ENCODE measurements at regions not wholly inside any gene's neighbourhood (a gene's known extent, or its start where the extent isn't known, plus 50 kb on each side); places are given as distances from the start of the nearest gene placed in this dataset.

GRCh38 chr1:56019472-56019871 lies 559.9 kb downstream of the PLPP3 start:
- Histone ChIP-seq H3K79me1 (ENCODE audit: low read depth, low read length) (no peaks in the 10 kb centered on the region), H2BK120ac (replicated peaks; ENCODE audit: low read depth, low read length) (no peak overlapping the region), H3K79me2 (ENCODE audit: control insufficient read depth in 1 of 2, insufficient read depth in 2 of 2, low read length in 2 of 2) (no peaks in the 10 kb centered on the region), H3K4ac (replicated peaks; ENCODE audit: insufficient read length, low read depth, low read length) (no peak overlapping the region), H2BK15ac (ENCODE audit: low read length) (no peak overlapping the region), H2BK12ac (ENCODE audit: low read depth, low read length) (no peak overlapping the region), H3K14ac (ENCODE audit: insufficient read length) (no peak overlapping the region), H3K4me1 (replicated peaks in 1 of 4; ENCODE audit: control insufficient read depth in 3 of 4, insufficient read depth in 4 of 4, low read length in 3 of 4) (no peaks in the 10 kb centered on the region), H2BK5ac (ENCODE audit: low read depth, low read length) (no peak overlapping the region), H3K9ac (replicated peaks in 1 of 4; ENCODE audit: extremely low read depth in 1 of 4, low read depth in 3 of 4, low read length in 3 of 4) (no peak overlapping the region), H3K4me2 (ENCODE audit: insufficient read depth in 1 of 2, low read depth in 2 of 2, low read length in 2 of 2) (no peak overlapping the region), H2AFZ (ENCODE audit: low read length) (no peak overlapping the region), H2BK20ac (ENCODE audit: low read length) (no peak overlapping the region), H2AK5ac (ENCODE audit: low read depth, low read length) (no peak overlapping the region), H4K8ac (ENCODE audit: extremely low read depth, insufficient read depth, low read length) (no peak overlapping the region), H3K9me3 (ENCODE audit: insufficient read depth in 2 of 2, low read depth in 1 of 2, low read length in 1 of 2) (no peaks in the 10 kb centered on the region), H3K18ac (ENCODE audit: extremely low read depth, low read length) (no peak overlapping the region), H3K27me3 (replicated peaks in 1 of 4; ENCODE audit: control insufficient read depth in 3 of 4, extremely low read depth in 1 of 4, insufficient read depth in 3 of 4, low read length in 3 of 4) (no peaks in the 10 kb centered on the region), H4K91ac (replicated peaks; ENCODE audit: insufficient read length, low read length) (no peak overlapping the region), H3K4me3 (ENCODE audit: extremely low read depth in 1 of 4, insufficient read depth in 2 of 4, low read depth in 3 of 4, low read length in 4 of 4) (no peak overlapping the region), H4K20me1 (replicated peaks in 1 of 2; ENCODE audit: control insufficient read depth in 1 of 2, insufficient read depth in 2 of 2, low read length in 2 of 2) (no peaks in the 10 kb centered on the region), H3K36me3 (ENCODE audit: control insufficient read depth in 2 of 4, insufficient read depth in 4 of 4, low read length in 3 of 4) (no peaks in the 10 kb centered on the region), H3K27ac (ENCODE audit: low read depth, low read length) (no peak overlapping the region), H4K5ac (ENCODE audit: insufficient read length, low read depth, low read length) (no peak overlapping the region), H3K23me2 (ENCODE audit: low read depth, low read length) (no peaks in the 10 kb centered on the region), H3K23ac (ENCODE audit: insufficient read length) (no peak overlapping the region), H3K56ac (replicated peaks; ENCODE audit: insufficient read length, low read depth, low read length) (no peak overlapping the region)
- ChIA-PET CTCF (ENCODE audit: partially characterized antibody) (interaction anchor here (0.6 kb wide), 1 partner anchor 880 kb away, joined by 3 read pairs; no protein-coding TSS in a partner anchor), POLR2A (ENCODE audit: partially characterized antibody) (no interaction called here)
- FAIRE-seq (no peak), DNase-seq (ENCODE audit: low read depth in 1 of 2, low spot score in 2 of 2) (no peak)
- TF ChIP-seq MAX (IDR thresholded peaks at IDR 0.05): no peak
- TF ChIP-seq SIX5 (IDR thresholded peaks at IDR 0.05; ENCODE audit: low read depth, low read length): no peak
- no peak for TF ChIP-seq CTCF (IDR thresholded peaks at IDR 0.05; ENCODE audit: control extremely low read depth in 1 of 3, insufficient read depth in 1 of 3, low read depth in 1 of 3, low read length in 3 of 3)
- TF ChIP-seq TAF7 (optimal IDR thresholded peaks at IDR 0.05; ENCODE audit: borderline replicate concordance, low read depth, low read length): no peak
- TF ChIP-seq YY1 (IDR thresholded peaks at IDR 0.05; ENCODE audit: low read depth, low read length): no peak
- no peak for TF ChIP-seq KDM5A (IDR thresholded peaks at IDR 0.05; ENCODE audit: low read length)
- no peak for TF ChIP-seq BCL11A (IDR thresholded peaks at IDR 0.05; ENCODE audit: low read depth in 2 of 2, low read length in 2 of 2)
- TF ChIP-seq SP1 (IDR thresholded peaks at IDR 0.05; ENCODE audit: low read depth, low read length): no peak
- TF ChIP-seq TCF12 (IDR thresholded peaks at IDR 0.05; ENCODE audit: low read depth, low read length): no peak
- TF ChIP-seq SP2 (IDR thresholded peaks at IDR 0.05; ENCODE audit: low read length): no peak
